Effector memory CD8-positive, alpha-beta T cell (primary cell): ENCODE measurements at regions not wholly inside any gene's neighbourhood (a gene's known extent, or its start where the extent isn't known, plus 50 kb on each side); places are given as distances from the start of the nearest gene placed in this dataset.

Experiments
- ATAC-seq: fragments of 150-1000 bp; cut with Tn5 transposase; replicated peaks from 2 replicates; pipeline ENCODE4 v1.10.0; 2021; ENCODE audit warnings: mild to moderate bottlenecking, moderate library complexity
- DNase-seq, 3 experiments: peaks; one replicate each; pipeline ENCODE4 v3.0.0; 2021
- H3K27ac Mint-ChIP-seq, 2 donors: one replicate each; pipeline ENCODE4 v1.8.0; 2022; ENCODE audit warnings: mild to moderate bottlenecking in 2 of 2, mixed read lengths in 2 of 2, moderate library complexity in 2 of 2
- H3K27me3 Mint-ChIP-seq, 2 donors: one replicate each; pipeline ENCODE4 v1.8.0; 2022; ENCODE audit warnings: mixed read lengths in 2 of 2
- H3K36me3 Mint-ChIP-seq: one replicate; pipeline ENCODE4 v1.8.0; 2022; ENCODE audit warnings: mild to moderate bottlenecking, moderate library complexity, mixed read lengths; ENCODE audit not compliant: insufficient read depth
- H3K4me1 Mint-ChIP-seq, 2 donors: one replicate each; pipeline ENCODE4 v1.8.0; 2022; ENCODE audit warnings: low read depth in 2 of 2, mixed read lengths in 2 of 2
- H3K4me3 Mint-ChIP-seq, 2 donors: one replicate each; pipeline ENCODE4 v1.8.0; 2022; ENCODE audit warnings: mild to moderate bottlenecking in 2 of 2, mixed read lengths in 2 of 2, moderate library complexity in 2 of 2
- H3K9me3 Mint-ChIP-seq, 2 donors: one replicate each; pipeline ENCODE4 v1.8.0; 2022; ENCODE audit warnings: mixed read lengths in 2 of 2

- Mint-ChIP-seq H3K36me3 (peaks cover 5% of the 10 kb centered on the region), H3K9me3 (no peaks in the 10 kb centered on the region), H3K27me3 (no peaks in the 10 kb centered on the region), H3K27ac (peak overlapping the region; percentile 96), H3K4me1 (peaks cover 43 to 46% of the 10 kb centered on the region in 2 donors), H3K4me3 (peak overlapping the region; percentile 74 to 76)
- ATAC-seq (peak; percentile 19), DNase-seq (no peak)
Measured at GRCh38 chr1:168387781-168388760, 107.4 kb downstream of the TBX19 start.

DNA sequence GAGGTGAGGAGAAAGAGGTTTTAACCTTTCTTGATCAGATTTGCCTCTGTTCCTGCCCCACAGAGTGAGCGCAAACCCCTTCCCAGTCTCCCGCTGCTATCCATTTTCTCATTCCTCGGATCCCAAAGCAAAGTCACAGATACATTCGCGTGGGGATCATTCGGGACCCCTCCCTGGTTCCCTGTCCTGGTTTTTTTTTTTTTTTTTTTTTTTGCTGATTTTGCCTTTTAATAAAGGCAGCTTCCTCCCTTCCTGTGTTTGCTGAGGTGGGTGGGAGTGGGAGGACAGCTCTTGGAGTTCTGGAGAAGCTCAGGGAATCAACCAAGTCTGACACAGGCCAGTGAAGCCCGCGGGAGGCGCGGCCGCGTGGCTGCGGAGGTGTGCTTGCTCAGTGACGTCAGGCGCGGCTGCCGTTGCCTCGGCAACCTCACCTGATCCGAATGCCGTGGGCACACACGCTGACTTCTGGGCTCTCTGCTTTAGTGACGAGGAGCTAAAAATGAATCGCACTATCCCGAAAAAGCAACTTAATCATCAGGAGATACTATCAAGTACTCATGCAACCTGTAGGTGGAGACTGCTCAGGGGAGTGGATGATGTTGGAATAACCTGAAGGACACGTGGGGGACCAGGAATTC, 106.4 kb downstream of the TBX19 start:
- no peaks in the 10 kb centered on the region for H3K9me3 Mint-ChIP-seq
- H3K4me3 Mint-ChIP-seq: peak overlapping the region; percentile 74 to 76
- ATAC-seq: peak; percentile 94
- H3K27ac Mint-ChIP-seq: peak overlapping the region; percentile 96
- DNase-seq: peak; percentile 71 to 74 (median 72)
- H3K36me3 Mint-ChIP-seq: peaks cover 5% of the 10 kb centered on the region
- no peaks in the 10 kb centered on the region for H3K27me3 Mint-ChIP-seq
- peaks cover 34 to 36% of the 10 kb centered on the region in 2 donors for H3K4me1 Mint-ChIP-seq

DNA sequence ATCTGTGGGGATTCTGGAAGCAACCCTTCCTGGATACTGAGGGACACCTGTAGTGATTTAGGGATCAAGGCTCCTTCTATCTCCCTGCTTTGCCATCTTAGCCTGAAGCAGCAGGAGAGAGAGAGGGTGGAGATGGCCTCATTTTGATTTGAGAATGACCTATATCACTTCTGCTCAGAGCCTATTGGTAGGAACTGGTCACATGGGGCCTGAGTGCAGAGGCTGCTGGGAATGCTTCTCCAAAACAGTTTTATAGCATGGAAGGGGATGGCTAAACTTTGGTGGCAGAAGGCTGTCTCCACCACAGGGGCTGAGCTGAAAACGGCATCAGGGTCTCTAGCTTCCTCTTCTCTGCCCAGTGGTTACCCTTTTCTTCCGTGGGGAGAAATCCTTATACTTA, 105.8 kb downstream of the TBX19 start:
- H3K36me3 Mint-ChIP-seq: peaks cover 5% of the 10 kb centered on the region
- H3K9me3 Mint-ChIP-seq: no peaks in the 10 kb centered on the region
- no peaks in the 10 kb centered on the region for H3K27me3 Mint-ChIP-seq
- no peak for ATAC-seq
- DNase-seq: no peak
- H3K4me1 Mint-ChIP-seq: peaks cover 29 to 30% of the 10 kb centered on the region in 2 donors
- H3K4me3 Mint-ChIP-seq: peak overlapping the region in 1 of 2 donors; percentile 76
- H3K27ac Mint-ChIP-seq: peak overlapping the region; percentile 96

GRCh38 chr1:168381850-168382249, 101.2 kb downstream of the TBX19 start:
- ATAC-seq (no peak), DNase-seq (no peak)
- Mint-ChIP-seq H3K9me3 (no peaks in the 10 kb centered on the region), H3K36me3 (peaks cover under 1% of the 10 kb centered on the region), H3K27me3 (no peaks in the 10 kb centered on the region), H3K27ac (no peak overlapping the region), H3K4me1 (peaks cover under 1 to 3% of the 10 kb centered on the region in 2 donors), H3K4me3 (no peak overlapping the region)

DNA sequence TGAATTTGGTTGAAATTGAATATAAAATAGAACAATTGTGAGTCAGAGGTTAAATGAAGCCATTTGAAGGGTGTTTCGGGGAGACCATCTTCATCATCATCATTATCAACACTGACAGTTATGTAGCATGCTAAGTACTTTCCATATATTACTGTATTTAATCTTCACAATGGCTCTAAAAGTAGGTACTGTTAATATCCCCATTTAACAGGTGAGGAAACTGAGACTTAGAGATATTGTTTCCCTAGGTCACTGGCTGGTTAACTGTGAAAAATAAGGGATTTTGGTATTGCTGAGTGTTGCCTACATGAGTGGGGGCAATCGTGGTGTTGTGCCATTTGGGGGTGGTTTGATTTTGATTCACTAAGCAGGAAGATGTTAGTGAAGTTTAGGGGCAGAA, 100.3 kb downstream of the TBX19 start:
- Mint-ChIP-seq H3K4me1 (peaks cover 0 to 1% of the 10 kb centered on the region in 2 donors), H3K9me3 (no peaks in the 10 kb centered on the region), H3K27ac (peak overlapping the region in 1 of 2 donors; percentile 3), H3K36me3 (no peaks in the 10 kb centered on the region), H3K4me3 (no peak overlapping the region), H3K27me3 (no peaks in the 10 kb centered on the region)
- DNase-seq (no peak), ATAC-seq (no peak)

DNA sequence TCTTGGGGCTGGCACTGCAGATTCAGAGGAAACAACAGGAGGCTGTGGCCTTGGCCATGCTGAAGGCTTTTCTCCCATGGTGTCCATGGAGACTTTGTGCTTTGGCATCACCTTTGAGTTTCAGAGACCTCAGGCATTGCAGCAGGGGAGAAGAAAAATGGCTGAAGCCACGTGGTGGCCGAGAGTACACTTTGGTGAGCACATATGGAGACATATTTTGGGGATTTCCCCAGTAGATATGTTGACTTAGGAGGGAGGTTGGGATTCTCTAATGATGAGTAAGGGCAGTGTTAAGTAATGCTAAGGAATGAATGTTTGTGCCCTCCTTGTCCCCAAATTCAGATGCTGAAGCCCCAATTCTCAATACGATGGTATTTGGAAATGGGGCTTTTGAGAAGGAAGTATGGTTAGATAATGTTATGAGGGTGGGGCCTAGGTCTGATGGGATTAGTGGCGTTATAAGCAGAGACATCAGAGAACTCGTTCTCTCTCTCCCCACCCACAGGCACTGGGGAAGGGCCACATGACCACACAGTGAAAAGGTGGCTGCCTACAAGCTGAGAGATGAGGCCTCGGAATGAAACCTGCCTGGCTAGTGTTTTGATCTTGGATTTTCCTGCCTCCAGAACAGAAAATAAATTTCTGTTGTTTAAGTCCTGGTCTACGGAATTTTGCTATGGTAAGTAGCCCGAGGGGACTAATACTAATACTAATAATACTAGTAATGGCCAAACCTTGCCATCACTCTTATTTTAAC, 98.6 kb downstream of the TBX19 start:
- no peak overlapping the region for H3K4me3 Mint-ChIP-seq
- no peaks in the 10 kb centered on the region for H3K27me3 Mint-ChIP-seq
- no peaks in the 10 kb centered on the region for H3K36me3 Mint-ChIP-seq
- H3K4me1 Mint-ChIP-seq: peaks cover 0 to 6% of the 10 kb centered on the region in 2 donors
- ATAC-seq (no peak), DNase-seq (no peak)
- no peaks in the 10 kb centered on the region for H3K9me3 Mint-ChIP-seq
- H3K27ac Mint-ChIP-seq: peak overlapping the region in 1 of 2 donors; percentile 16

DNA sequence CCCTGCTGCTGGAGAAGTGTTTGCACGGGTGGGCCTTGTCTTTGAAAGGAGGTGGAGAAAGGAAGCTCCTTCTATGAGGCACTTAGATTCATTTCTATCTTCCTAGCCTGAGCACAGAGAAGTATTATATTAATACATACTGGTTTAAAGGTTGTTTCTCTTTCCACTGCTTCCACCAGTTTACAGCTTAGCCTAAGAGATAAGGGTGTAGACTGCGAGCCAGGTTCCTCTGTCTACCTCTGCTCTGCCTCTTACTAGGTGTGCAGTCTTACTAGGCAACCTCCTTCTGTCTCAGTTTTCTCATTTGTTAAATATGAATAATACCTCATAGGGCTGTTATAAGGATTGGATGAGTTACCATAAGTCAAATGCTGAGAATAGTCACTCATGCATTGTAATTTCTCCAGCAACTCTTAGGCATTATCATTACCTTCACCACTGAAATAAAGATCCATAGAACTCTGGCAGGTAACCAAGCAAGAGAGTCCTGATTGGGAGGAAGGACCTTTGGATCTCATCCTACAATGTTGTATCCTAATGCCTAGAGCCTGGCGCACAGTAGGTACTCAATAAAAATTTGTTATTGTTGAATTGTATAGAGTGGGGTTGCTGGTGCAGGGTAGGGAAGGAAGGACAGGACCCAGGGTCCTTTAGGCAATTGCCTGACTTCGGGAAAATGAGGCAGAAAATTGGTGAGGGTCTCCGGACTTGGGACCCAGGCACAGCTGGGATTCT, 95.1 kb downstream of the TBX19 start:
- DNase-seq (no peak), ATAC-seq (no peak)
- Mint-ChIP-seq H3K9me3 (no peaks in the 10 kb centered on the region), H3K27ac (no peak overlapping the region), H3K4me3 (no peak overlapping the region), H3K4me1 (peaks cover 5 to 8% of the 10 kb centered on the region in 2 donors), H3K36me3 (no peaks in the 10 kb centered on the region), H3K27me3 (no peaks in the 10 kb centered on the region)

- no peak for ATAC-seq
- Mint-ChIP-seq H3K36me3 (no peaks in the 10 kb centered on the region), H3K4me3 (no peak overlapping the region), H3K27ac (no peak overlapping the region), H3K9me3 (no peaks in the 10 kb centered on the region), H3K4me1 (peaks cover 5 to 8% of the 10 kb centered on the region in 2 donors), H3K27me3 (no peaks in the 10 kb centered on the region)
- DNase-seq: no peak
Measured at GRCh38 chr1:168374566-168374965, 93.9 kb downstream of the TBX19 start.

GRCh38 chr1:168373869-168374268, 93.2 kb downstream of the TBX19 start:
- H3K36me3 Mint-ChIP-seq: no peaks in the 10 kb centered on the region
- peaks cover 5 to 8% of the 10 kb centered on the region in 2 donors for H3K4me1 Mint-ChIP-seq
- no peak overlapping the region for H3K4me3 Mint-ChIP-seq
- no peaks in the 10 kb centered on the region for H3K9me3 Mint-ChIP-seq
- DNase-seq (no peak), ATAC-seq (no peak)
- H3K27me3 Mint-ChIP-seq: no peaks in the 10 kb centered on the region
- H3K27ac Mint-ChIP-seq: no peak overlapping the region

GRCh38 chr1:168372861-168373371, 92.2 kb downstream of the TBX19 start:
- Mint-ChIP-seq H3K4me1 (peaks cover 8 to 9% of the 10 kb centered on the region in 2 donors), H3K9me3 (no peaks in the 10 kb centered on the region), H3K27ac (no peak overlapping the region), H3K36me3 (no peaks in the 10 kb centered on the region), H3K27me3 (no peaks in the 10 kb centered on the region), H3K4me3 (no peak overlapping the region)
- no peak for DNase-seq
- no peak for ATAC-seq

DNA sequence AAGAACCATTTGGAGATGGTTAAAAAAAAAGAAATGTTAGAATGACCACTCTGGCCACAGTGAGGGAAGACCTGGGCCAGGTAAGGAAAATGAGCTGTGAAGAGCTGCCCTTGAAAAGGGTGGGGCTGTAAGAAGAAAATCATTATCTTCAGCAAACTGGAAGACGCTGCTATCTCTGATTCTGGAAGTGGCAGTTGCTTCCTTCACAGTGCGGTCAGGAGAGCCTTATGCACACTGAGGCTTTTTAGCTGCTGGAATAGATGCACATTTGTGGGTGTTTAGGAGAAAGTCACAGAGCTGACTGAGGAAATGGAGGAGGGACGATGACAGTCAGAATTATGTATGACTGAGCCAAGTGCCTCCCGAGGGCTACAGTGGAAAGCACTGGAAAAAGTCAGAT, 91.6 kb downstream of the TBX19 start:
- Mint-ChIP-seq H3K36me3 (no peaks in the 10 kb centered on the region), H3K9me3 (no peaks in the 10 kb centered on the region), H3K27ac (no peak overlapping the region), H3K4me3 (no peak overlapping the region), H3K4me1 (peaks cover 8 to 10% of the 10 kb centered on the region in 2 donors), H3K27me3 (no peaks in the 10 kb centered on the region)
- ATAC-seq (no peak), DNase-seq (no peak)

- H3K9me3 Mint-ChIP-seq: no peaks in the 10 kb centered on the region
- H3K4me3 Mint-ChIP-seq: no peak overlapping the region
- ATAC-seq (no peak), DNase-seq (no peak)
- H3K36me3 Mint-ChIP-seq: no peaks in the 10 kb centered on the region
- no peak overlapping the region for H3K27ac Mint-ChIP-seq
- no peaks in the 10 kb centered on the region for H3K27me3 Mint-ChIP-seq
- H3K4me1 Mint-ChIP-seq: peaks cover 8 to 10% of the 10 kb centered on the region in 2 donors
Measured at GRCh38 chr1:168371477-168371876, 90.8 kb downstream of the TBX19 start.
